HG03460 (cell line): ENCODE measurements at regions not wholly inside any gene's neighbourhood (a gene's known extent, or its start where the extent isn't known, plus 50 kb on each side); places are given as distances from the start of the nearest gene placed in this dataset.
"Not testable (repeated sequence)": the region's sequence is repeated elsewhere in the genome, so short reads cannot be mapped to it uniquely, and the experiment has no call there.

Source experiments
- ATAC-seq: cut with Tn5 transposase; IDR thresholded peaks from one replicate; pipeline ENCODE4 v1.9.1; 2021; ENCODE audit not compliant: unreplicated experiment

DNA sequence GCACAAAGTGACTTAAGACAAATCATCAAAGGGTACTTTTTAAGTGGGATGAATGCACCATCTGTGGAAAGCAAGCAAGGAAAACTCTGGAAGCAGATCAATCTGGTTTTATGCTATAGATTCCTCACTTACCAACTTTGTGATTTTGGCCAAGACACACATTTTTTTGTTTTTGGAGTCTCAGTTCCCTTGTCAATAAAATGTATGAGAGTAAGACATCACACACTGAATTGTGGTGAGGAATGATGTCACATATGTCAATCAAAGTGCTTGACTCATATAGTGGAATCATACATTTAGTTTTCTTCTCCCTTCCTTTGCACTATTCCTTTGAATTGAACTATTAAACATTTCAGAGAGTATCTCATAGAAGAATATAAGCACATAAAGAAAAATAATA, 620.5 kb upstream of the CITED2 start:
- ATAC-seq, result no peak

DNA sequence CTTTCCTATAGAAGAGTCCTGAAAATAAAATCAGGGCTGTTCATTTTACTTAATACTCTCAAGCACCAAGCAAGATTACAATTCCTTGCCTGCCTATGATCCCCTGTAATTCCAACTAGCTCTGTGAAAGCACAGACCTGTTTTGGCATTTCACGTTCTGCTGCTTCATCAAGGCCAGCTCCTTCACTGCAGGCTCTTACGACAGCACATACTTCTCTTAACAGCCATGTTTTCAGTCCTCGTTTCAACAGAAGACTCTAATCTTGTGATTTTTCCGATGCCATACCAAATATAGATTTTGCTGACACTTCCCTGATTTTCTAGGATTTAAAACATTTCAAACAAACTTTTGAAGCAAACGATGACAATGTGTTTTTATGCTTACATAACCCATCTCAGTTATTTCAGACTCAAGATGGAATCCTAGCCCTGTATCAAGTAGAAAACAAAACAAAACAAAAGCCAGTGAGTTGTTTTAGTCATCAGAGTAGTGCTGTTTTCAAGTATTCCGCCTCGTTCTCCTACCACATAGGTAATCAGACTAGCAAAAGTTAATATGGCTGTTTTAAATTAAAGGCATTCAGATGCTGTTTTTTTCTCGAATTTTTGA, 616.5 kb upstream of the CITED2 start:
- ATAC-seq, result no peak

DNA sequence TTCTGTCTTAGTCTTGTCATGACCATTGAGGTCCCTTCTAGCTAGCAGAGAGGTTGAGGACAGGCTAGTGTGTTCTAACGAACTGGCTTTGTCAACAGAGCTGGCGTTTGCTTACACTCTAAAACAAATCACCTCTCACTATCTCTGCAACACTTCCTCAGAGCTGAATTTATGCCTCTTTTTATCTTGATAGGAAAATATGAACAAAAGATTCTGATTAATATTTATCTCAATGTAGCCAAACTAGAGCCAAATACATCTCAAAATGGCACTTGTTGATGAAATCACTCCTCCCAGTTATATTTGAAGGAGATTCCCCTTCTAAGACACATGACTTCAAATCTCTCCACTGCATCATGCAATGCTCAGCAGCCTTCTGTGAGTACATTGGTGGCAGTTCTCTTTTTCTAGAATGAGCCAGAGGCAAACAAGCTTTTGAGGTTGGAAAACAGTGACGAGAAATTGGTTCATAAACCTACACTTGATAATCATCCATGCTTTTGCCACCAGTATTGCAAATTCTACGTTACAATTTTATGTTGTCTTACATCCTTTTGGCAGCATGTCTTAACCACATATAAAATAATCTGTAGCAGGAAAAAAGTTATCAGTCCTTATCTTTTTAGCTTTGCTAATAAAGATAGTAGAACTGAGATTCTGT, 615.7 kb upstream of the CITED2 start:
- no peak for ATAC-seq

DNA sequence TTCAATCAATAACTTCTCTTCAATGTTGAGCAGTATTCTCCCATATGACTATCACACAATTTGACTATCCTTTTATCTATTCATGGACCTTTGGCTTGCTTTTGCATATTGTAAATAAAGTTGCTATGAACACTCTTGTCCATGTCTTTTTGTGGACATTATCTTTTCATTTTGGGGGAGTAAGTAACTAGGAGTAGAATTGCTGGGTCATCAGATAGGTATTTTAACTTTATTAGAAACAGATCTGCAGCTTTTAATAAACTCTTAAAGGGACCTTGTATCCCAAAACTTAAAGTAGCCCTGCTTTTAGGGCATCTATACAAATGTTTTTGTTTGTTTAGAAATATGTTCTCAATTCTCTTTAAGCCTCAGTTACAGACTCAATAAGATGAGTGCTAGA, 614.2 kb upstream of the CITED2 start:
- ATAC-seq, result no peak

DNA sequence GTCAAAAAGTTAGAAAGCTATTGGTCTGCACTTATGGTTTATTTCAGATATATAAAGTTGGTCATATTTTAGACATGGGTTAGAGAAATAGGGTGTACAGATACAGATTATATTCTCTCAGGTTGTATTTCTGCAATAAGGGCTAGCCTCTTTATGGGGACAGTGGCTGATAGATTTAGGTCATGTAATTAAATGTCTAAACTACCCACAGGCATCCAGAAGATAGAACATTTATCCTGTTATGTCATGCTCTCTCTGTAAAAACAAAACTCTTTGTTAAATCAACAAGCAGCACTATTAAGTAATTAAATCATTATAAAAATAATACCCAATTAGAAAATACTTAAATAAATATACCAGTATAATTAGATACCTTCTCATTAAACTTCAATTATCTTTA, 612.6 kb upstream of the CITED2 start:
- no peak for ATAC-seq

DNA sequence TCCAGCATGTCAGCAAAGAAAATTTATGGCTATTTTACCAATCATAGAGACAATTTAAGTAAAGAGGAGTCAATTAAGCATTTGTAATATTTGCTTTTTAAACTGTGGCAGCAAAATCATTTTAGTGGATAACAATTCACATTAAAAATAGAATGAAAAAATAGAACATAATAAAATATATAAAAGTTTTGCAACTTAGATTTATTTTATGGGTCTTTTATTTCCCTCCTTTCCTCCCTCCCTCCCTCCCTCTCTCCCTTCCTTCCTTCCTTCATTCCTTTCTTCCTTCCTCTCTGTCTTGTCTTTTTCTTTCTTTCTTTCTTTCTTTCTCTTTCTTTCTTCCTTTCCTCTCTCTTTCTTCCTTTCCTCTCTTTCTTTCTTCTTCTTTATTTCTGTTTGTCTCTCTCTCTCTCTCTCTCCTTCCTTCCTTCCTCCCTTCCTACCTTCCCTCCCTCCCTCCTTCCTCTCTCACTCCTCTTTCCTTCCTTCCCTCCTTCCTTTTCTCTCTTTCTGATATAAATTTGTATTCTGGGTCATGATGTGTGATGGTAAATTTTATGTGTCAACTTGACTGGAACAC, 610.9 kb upstream of the CITED2 start:
- ATAC-seq, result no peak

DNA sequence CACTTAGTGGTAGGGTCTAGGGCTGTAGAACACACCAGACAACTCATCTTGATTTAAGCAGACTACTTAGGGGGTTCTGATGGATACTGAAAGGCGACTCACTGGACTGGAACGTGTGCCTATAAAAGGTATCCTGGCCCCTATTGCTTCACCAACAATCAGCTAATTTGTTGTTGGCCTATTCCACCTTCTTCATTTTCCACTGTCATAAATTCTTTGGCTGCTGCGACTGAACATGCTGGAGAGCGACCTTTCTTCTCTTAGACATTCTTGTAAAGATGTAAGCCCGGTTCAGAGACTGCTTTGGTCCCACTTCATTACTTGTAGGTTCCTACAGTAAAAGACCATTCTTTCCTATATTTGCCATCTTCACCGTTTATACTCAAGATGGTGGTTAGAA, 609.9 kb upstream of the CITED2 start:
- no peak for ATAC-seq

DNA sequence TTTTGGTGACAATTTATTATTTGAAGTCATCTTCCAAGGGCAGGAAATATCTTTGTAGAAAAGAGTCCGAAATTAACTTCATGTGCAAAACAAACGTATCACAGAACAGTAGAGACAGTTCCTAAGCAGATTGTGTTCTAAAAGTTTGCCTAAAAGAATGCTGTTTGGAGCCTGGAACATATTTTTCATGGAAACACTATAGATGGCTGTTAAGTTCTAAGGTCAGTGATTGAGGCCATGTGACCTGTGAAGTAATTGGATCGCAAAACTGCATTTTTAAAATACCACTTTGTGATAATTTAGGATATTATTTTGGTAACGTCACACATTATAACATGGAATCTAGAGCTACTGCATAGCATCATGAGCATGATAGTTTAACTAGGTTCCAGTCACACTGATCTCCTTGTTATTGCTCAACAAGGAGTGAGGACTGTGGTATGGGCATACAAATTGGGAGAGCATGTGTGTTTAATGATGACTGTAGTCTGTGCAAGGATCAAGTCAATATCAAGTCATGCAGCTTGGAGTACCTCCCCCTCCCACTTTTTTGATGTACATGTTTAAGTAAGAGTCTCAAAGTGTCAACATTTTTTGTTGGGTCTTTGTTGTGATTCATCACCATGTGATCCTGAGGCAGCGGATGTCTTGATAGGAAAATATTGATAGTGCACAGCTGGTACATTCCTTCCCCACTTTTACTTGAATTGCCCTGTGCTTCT, 609.3 kb upstream of the CITED2 start:
- no peak for ATAC-seq

DNA sequence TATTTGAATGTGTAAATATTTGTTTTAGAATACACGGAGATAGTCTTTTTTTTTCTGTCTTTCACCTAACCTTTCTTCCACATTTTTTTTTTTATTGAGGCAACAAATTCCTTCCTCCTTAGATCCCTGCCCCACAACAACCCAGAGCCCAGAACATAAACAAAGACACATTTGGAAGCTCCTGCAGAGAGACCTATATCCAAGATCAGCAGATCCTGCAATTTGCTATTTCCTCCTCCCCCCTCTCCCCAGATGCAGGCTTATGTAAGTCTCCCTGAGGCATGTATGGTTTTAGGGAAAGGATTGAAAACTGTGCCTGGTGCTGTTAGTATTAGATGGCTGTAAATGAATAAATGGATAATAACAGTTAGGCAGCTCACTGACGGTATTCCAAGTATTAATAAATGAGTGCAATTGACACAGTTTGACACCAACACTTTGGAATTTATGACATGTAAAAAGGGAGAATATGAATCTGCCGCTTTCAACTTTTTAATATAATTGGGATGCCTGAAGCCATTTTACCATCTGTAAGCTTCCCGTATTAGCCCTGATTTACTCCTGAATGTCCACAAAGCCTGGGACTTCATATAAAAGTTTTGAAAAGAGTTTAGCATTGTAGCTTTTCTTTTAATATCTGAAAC, 608.3 kb upstream of the CITED2 start:
- no peak for ATAC-seq

DNA sequence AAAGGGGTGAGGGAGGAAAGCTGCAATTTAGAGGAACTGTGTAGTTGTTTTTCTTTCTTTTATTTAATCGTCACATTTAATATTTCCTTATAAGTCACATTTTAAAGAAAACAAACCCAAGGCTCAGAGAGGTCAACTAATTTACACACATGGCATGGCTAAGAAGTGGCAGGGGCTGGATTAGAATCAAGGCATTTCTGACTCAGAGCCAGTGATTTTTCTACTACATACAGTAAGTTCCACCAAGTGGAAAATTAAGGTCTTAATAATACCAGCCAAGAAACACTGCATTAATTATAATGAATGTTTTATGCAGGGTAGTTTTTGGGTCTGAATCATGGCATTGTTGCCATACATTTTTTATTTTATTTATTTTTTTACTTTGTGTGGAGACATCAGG, 607.7 kb upstream of the CITED2 start:
- ATAC-seq, result no peak

DNA sequence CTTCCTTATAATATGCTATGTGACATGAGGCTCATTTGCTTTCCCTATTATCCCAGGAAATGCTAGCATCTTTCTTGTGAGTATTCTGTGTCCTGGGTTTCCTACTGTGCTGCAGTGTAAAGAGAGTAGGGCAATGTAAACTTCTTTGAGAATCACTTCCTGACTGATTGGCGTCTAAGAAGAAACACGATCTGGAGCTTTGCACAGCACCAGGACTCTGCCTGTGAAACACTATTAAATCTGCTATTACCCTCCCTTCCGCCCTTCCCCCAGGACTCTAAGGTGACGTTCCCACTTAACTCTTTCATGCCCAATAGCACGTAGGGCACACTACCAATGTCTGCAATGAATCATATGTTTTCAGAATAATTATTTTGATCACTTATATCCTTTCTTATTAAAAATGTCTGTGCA, 607.3 kb upstream of the CITED2 start:
- no peak for ATAC-seq

DNA sequence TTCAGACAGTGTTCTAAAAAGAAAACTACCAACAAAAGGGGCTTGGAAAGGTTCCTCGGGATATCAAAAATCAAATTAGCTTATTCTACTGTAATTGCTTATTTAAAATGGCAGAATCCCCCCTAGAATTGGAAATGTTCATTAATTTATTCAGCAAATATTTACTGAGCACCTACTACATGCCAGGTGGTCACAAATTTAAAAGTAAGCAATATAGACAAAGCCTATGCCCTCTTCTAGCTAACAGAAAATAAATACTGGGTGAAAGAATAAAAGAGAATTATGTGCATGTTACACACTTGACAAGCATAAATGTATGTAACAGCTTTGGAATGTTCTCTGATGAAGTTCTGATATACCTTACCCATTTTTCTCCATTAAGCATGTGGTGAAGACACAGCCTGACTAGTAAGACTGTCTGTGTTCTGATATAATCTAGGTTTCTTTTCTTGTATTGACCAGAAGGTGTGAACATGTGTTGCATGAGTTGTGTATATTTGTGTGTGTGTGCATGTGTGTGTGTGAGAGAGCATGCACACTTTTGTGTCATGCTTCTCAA, 606.7 kb upstream of the CITED2 start:
- no peak for ATAC-seq

DNA sequence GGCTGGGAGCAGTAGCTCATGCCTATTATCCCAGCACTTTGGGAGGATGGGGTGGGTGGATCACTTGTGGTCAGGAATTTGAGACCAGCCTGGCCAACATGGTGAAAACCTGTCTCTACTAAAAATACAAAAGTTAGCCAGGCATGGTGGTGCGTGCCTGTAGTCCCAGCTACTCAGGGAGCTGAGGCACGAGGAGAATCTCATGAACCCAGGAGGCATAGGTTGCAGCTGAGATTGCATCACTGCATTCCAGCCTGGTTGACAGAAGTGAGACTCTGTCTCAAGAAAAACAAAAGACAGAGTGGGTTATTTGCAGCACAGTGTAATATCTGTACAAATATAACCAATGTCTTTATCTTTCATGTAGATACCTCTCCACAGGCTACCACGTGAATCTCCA, 606.2 kb upstream of the CITED2 start:
- ATAC-seq, result not testable (repeated sequence)

DNA sequence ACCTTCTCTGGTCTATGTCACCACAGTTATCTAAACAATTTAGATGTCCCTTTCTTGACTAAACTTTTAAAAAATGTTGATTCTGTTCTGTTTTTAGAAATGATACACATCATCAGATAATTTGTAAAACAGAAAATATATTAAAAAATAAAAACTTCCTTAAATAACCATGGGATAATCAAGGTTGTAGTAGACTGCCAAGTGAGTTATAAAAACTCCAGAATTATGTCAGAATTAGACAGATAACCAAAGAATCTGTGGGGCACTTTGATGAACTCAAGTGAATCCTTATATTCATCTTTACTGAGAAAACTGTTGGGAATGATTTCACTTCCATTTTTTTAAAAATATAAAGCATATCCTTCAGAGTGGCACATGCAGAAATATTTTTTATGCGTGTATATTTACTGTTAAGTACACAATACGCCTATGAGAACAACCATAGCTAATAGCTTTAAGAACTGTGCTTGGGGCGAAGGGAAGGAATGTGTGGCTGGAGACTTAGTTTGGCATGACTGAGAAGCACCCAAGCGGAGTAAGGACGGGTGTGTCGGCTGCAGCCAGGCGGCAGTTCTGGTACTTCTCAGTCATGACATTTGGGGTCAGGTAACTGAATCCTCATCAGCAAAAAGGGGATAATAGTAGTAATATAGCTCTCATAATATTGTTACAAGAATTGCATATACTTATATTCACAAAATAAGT, 604.7 kb upstream of the CITED2 start:
- ATAC-seq, result no peak

DNA sequence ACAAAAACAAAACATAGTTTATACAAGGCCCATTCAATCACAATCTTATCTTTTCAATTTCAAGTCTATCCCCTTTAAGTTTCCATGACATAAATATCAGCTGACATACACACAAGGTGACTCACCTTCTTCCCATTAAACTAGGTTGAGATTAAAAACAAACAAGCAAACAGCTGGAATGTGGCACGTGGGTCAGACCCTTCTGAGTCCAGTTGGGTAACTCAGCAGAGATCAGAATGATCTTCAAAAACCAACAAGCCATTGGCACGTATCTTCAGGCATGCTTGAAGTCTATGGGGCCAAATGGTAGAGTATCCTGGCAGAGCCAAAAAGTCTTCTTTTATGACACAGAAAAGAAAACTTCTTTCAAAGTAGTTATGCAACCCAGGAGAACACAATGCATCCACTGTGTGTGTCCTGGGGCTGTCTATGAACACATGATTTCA, 603.5 kb upstream of the CITED2 start:
- no peak for ATAC-seq

DNA sequence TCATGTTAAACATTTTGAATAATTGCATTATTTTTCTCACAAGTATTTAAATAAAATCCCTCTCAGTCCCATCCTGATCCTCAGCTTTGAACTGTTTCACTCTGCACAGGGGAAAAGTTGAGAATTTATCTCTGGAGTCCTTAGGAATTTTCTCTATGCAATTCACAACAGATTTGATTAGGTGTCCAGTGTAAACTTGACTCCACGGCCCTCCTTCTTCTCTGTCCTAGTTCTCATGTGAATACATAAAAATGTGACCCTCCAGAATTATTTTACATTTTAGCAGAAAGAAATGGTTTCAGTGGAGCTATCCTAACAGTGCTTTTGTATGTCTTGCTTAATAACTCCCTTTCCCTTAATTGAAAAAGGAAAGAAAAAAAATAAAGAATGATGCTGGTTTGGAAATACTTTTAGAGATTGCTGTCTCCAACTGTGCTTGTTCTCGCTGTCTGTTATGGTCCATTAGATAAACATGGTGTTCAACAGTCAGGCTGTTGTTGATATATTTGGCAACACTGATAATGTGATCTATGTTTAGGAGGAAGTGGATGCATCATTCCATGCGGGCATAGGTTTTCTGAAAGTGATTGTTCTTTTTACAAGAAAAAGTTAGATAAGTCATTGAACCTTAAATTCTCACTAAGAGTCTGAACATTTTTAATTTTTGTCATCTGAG, 599.4 kb upstream of the CITED2 start:
- no peak for ATAC-seq

DNA sequence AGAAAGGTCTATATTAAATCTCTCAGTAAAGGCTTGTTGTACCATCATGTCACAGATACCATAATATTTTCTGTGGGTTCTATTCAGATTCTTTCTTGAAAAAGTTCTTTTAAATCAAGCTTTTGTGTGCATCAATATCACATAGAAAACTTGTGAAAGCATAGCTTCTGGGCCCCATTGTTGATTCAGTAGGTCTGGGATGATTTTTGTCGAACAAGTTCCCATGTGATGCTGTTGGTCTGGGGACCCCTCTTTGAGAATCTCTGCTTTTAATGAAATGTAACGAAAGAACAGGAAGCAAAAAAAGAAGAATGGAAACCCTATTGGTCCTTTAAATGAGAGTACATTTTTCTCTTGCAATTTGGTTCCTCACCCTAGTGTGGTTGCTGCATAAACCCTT, 597.7 kb upstream of the CITED2 start:
- no peak for ATAC-seq

DNA sequence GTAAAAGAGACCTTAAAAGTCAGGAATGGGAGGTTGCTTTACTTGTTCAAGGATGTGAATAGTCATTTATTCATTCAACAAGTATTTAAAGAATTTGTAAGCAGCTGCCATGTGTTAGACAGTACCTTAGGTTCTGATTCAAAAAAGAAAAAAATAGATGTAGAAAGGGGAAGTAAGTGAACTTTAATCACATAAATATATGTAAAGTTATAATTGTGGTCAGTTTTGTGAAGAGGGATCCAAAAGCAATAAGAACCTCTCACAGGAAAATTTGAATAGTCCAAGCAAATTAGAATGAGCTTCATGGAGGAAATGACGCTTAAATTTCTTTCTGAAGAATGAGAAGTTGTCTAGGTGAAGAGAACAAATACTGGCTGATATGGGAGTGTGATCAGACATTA, 596.1 kb upstream of the CITED2 start:
- no peak for ATAC-seq

DNA sequence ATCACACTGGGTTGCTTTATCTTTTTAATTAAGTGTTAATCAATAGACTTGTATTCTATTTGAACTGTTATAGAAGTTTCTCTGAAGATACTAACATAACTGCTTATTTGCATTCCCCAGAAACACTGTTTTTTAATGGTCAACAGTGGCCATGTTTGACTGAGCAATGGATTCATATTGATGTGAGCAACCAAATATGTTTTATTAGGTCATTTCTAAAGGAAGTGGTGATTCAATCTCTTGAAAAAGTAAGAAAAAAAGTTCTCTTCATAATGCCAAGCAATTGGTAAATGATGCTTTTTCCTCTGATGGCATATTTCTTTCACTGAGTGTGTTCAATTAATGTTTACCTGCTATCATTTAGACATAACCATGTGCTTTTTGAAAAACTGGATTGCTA, 593.0 kb upstream of the CITED2 start:
- ATAC-seq, result no peak

DNA sequence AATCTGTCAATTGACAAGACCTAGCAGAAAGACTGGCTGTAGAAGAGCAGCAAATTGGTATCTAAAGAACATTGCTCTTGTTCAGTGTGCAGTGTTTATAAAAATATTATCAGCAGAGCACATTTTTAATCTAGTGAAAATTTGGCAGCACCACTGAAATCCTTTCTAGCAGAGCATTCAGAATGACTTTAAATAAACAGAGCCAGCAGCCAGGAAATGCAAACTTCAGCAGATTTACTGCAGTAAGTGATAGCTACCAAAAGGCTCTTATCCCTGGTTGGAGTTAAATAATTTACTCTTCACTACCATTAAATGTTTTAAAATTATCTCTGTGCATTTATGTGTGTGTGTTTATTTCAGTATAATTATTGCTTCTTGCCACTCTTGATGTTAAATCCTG, 590.9 kb upstream of the CITED2 start:
- ATAC-seq, result no peak
